HG03060 (cell line): ENCODE measurements at regions not wholly inside any gene's neighbourhood (a gene's known extent, or its start where the extent isn't known, plus 50 kb on each side); places are given as distances from the start of the nearest gene placed in this dataset.

Experiments
- ATAC-seq: cut with Tn5 transposase; IDR thresholded peaks from one replicate; pipeline ENCODE4 v1.9.1; 2021; ENCODE audit warnings: low read depth, moderate number of reproducible peaks; ENCODE audit not compliant: unreplicated experiment

DNA sequence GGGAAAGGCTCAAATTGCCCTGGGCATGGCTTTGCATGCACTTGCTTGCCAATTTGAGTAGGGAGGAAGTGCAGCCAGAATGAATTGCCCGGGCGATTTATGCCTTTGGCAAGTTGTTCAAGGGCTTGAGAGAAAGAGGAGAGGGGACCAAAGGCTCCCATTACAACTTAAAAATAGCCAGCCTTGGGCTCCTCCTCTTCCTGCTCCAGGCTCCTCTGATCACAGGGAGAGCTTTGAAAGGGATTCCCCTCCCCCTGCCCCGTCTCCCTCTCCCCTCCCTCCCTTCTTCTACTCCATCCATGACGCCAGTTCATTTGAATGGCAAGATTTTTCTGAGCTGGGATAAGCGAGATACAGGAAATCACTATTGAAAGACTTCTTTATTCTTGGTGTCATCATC, 304.9 kb upstream of the JAG1 start:
- ATAC-seq: no peak

DNA sequence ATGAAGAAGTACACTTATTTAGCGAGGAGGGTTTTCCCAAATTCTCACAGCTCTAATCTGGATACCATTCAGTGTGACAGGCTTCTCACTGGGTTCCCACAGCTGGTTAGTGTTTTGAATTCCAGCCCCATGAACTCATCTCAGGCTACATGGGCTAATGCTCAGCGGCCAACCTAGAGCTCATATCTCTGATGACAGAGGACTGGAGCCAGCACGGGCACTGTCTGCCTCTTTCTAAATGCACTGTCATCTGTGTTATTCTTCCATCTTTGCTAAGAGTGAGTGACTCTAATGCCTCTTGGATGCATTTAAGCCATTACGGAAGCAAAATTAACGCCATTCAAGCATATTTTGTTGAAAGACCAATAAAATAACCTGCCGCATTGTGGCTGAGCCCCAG, 308.9 kb upstream of the JAG1 start:
- no peak for ATAC-seq

DNA sequence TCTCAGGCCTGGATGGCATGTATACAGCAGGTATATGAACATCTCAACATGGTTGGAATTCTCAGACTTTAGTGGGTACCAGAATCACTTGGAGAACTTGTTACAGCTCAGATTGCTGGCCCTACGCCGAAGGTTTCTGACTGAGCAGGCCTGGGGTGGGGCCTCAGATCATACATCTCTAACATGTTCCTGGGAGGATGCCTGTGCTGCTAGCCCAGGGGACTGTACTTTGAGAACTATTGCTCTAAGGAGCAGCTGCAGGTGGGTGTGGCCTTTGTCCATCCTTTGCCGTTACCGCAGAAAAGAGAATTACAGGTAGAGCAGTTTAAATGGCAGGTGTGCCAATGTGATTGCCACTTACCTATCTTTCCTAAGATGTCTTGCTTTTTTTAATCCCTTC, 310.5 kb upstream of the JAG1 start:
- no peak for ATAC-seq

GRCh38 chr20:10984913-10985312, 311.1 kb upstream of the JAG1 start:
- ATAC-seq: no peak

DNA sequence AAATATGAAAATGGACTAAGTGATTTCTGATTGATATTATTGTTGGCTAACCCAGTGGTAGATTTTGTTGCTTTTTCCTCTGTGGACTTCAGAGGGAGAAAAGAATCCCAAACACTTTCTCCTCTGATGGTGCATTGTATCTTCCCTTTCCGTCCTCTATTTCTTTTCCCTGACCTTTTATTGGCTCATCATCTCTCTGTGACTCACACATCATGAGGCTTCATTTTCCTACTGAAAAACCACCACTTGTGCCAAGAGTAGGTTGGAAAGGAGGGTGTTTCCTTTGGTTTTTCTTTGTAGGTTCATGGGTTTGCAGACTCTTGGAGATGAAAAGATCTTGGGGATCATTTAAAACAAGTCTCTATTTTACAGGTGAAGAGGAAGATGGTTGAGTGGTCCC, 311.7 kb upstream of the JAG1 start:
- no peak for ATAC-seq

- ATAC-seq: no peak
Measured at GRCh38 chr20:10986586-10986985, 312.8 kb upstream of the JAG1 start.

- no peak for ATAC-seq
Measured at GRCh38 chr20:10987651-10988383, 314.0 kb upstream of the JAG1 start.

DNA sequence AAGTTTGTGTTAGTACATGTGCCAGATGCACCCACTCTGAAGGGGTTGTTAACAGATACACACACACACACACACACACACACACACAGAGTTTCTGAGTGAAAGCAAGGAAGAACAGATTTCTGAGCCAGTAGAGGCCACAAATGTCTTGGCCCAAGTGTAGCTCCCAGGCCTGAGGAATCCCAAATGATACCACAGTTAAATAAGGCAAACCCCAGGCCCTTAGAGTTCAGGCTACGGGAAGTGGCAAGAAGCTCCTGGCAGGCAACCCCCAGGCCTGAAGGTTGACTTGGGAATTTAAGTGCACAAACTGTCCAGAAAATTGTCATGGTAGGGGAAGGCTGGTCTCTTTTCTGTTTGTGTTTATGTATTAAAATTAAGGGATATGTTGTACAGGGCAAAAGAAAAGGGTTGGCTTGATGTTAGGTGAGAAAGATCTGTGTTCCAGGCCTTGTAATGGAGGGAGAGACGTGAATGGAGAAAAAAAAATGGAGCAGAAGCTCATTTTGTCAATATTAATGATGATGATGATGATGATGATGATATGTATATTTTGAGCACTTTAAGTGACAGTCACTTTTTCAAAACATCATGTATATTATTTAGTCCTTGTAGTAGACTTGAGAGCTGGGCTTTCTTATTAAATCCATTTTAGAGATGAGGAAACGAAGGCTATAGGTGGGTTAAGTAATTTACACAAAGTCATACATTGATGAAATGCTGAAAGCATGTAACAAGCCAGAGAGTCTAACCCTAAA, 317.0 kb upstream of the JAG1 start:
- ATAC-seq: no peak

DNA sequence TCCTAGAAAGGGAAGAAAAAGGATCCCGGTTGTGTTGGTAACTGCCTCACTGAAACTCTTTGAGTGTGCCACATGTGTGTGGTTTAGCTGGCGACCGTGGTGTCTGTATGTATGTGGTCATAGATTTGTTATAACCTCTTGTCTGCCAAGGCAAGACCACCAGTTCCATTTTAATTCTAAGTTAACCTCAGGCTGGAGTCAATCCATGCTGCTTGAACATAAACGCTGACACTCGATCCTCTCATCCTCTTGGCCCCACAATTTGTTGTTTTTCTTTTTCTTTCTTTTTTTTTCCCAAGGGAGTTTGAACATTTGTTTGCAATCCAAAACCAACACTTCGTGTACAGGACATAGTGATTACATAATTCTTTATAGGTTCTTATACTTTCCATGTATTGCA, 318.9 kb upstream of the JAG1 start:
- no peak for ATAC-seq

DNA sequence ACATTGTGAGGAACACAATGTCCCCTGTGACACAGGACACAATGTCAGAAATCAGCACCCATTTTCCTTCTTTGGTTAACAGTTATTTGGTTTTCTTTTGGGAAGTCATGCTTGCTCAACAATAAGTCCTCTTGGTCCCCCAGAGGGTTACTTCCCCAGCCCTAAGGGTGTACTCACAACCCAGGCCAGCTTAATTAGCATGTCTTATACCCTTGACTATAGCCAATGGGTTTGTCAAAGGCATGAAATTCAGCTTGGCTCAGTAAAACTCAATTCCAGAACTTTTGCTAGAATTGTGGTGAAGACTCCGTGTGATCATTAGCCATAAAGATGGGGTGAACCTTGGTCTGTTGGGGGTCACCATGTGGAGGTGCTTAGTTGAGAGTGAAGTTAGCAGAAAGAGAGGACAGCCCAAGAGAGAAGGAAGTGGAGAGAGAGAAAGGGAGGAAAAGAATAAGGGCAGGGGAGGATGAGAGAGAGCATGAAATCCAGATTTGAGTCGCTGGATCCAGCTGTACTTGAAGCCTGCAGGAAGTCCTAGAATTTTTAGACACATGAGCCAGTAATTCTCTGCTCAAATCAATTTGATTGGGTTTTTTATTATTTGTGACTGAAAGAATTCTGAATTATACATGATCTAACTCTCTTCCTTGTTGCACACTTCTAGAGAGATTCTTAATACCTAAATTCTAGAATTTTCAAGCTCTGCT, 321.3 kb upstream of the JAG1 start:
- ATAC-seq: no peak

GRCh38 chr20:10998476-10998875, 324.7 kb upstream of the JAG1 start:
- ATAC-seq: no peak

DNA sequence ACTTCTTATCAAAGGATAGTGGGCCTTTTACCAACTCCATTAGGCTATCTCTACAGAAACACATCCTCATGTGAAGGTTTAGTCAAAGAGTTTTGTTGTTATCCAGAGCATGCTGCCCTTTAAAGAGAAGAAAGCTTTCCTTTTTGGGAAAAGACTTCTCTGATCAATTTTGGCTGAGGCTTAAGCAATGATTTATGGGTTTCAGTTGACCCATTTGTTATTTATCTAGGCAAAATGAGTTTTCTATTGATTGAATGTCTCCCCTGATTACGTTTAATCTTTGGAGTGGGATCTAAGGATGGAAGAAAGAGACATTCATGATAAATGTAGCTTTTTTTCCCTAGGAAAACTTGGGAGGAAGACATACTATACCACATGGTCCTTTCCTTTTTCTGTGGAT, 326.6 kb upstream of the JAG1 start:
- no peak for ATAC-seq

DNA sequence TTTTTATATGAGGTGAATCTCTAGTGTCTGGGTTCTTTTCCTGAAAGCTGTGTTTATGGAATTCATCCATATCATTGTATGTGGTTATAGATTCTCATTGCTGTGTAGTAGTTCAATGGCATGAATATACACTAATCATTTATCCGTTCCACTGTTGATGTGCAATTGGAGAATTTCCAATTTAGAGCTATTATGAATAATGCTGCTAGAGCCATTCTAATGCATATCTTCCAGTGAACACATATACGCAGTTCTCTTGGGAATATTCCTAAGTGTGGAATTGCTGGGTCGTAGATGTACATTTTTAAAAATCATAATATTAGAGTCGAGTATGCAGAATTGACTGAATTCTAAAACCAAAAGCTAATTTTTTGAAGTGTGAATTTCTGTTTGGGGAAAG, 327.5 kb upstream of the JAG1 start:
- ATAC-seq: no peak

DNA sequence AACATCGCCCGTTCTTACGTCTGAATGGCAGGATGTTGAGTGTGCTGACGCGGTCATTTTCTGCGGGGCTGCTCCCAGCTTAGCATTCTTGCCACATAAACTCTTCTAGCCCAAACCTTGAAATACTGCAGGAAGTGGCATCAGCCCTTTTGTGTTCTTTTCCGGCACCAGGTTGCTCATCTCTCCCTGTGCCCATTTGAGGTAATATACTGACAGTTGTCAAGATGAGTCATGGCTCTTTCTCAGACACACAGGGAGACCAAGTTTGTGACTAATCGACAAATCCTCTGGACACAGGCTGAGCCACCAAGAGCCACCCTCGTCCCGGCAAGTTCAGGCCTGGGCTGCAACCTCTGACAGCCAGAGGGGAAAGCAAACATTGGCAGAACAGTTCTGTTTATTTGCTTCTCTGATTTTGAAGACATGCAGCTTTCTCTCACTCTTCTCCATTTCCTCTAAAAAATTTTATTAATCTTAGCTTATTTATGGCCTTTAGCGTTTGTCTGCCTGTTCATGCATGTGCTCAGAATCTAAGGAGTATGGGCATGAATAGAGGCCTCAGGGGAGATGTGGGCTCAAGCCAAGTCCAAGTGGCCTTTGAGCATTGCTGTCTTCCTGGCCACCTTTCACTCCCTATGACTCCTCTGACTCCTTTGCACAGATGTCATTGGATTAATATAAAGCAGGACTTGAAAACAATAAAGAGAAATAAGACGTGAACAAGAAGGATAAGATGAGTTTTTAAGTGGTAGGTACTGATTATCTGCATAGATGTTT, 328.2 kb upstream of the JAG1 start:
- ATAC-seq: no peak

DNA sequence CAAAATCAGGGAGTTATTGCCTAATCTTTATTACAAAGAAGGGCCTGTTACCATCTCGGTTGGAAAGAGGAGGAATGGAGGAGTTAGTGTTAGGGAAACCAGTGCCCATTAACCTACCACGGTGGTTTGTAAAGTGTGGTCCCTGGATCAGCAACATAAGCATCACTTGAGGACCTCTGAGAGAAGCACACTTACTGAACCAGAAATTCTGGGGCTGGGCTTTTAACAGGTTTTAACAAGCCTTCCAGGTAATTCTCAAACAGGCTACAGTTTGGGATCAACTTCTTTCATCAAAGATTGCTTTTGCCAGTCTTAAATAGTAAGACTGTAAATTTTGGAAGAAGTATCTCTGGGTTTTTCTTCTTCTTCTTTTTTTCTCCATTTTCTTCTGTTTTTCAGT, 329.5 kb upstream of the JAG1 start:
- ATAC-seq: no peak

GRCh38 chr20:11008444-11009033, 334.7 kb upstream of the JAG1 start:
- ATAC-seq: no peak

DNA sequence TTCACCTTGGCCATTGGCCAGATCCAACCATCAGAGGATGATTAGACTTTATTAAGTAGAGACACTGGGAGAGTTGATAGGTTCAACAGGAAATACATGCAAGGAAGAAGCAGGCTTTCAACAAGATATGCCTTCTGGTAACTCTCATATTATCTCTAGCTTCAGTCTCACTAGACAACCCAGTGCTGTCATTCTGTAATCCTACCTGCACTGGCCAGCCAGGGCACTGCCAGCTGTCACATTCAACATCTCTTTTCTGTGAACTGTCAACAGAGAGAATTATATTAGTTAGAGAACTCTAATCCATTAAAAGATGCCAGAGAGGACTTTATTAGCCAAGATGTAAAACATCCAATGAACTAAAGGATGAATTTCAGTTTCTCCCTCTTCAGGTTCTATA, 337.9 kb upstream of the JAG1 start:
- no peak for ATAC-seq

DNA sequence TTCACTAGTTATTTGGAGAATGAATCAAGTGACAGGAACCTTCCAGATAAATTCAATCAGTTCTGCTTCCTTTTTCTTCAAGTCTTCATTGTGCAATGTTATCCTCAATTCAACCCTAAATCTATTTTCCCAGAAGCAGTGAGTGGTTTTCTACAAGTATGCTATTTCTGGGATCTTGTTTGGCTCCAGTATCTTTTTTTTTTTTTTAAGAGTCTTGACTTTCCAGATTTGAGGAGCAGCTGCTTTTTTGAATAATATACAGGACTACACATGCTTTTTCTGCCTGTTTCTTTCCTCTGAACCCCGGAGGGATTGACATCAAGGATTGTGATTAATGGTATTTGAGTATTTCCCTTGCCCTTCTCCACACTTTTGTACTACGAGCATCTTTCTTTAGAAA, 339.2 kb upstream of the JAG1 start:
- ATAC-seq: no peak

- no peak for ATAC-seq
Measured at GRCh38 chr20:11013801-11014200, 340.0 kb upstream of the JAG1 start.

DNA sequence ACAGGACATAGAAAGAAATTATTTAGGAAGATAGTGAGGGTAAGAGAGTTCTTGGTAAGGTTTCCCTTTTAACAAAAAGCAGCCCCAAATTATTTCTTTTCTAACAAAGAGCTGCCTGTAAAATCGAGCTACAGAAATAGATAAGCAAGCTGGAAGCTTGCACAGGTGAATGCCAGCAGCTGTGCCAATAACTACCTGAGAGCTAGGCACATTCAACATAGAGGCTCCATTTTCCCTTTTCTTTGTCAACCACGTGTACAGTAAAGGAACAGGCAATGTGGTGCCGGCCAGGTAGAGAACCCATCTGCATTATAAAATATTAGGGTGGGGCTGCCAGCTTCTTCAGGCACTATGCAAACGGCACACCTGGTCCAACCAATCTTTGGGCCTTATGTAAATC, 341.6 kb upstream of the JAG1 start:
- no peak for ATAC-seq

GRCh38 chr20:11017446-11017845, 343.6 kb upstream of the JAG1 start:
- ATAC-seq: no peak
